NCI-H526 treated with DMSO at 0.1 percent for 48 hours (cell line): ENCODE measurements at regions not wholly inside any gene's neighbourhood (a gene's known extent, or its start where the extent isn't known, plus 50 kb on each side); places are given as distances from the start of the nearest gene placed in this dataset.
"Not testable (repeated sequence)": the region's sequence is repeated elsewhere in the genome, so short reads cannot be mapped to it uniquely, and the experiment has no call there.

Experiments
- DNase-seq: peaks from one replicate; lab custom pipeline; 2025; lab: John Stamatoyannopoulos, UW

- DNase-seq: no peak
Observed at GRCh38 chr5:110872200-110872599, 133.4 kb downstream of the SLC25A46 start.

GRCh38 chr5:110872963-110873362, 134.2 kb downstream of the SLC25A46 start:
- no peak for DNase-seq

- no peak for DNase-seq
Observed at GRCh38 chr5:110873773-110874437, 135.1 kb downstream of the SLC25A46 start.

GRCh38 chr5:110875115-110875514, 136.3 kb downstream of the SLC25A46 start:
- not testable (repeated sequence) for DNase-seq

GRCh38 chr5:110878115-110878514, 139.3 kb downstream of the SLC25A46 start:
- DNase-seq: no peak

GRCh38 chr5:110879675-110880074, 140.9 kb downstream of the SLC25A46 start:
- DNase-seq: no peak

GRCh38 chr5:110880413-110880812, 141.6 kb downstream of the SLC25A46 start:
- no peak for DNase-seq

GRCh38 chr5:110884005-110884404, 145.2 kb downstream of the SLC25A46 start:
- no peak for DNase-seq

GRCh38 chr5:110887170-110887569, 148.4 kb downstream of the SLC25A46 start:
- DNase-seq: not testable (repeated sequence)

- not testable (repeated sequence) for DNase-seq
Observed at GRCh38 chr5:110893854-110894483, 155.2 kb downstream of the SLC25A46 start.

- DNase-seq: no peak
Observed at GRCh38 chr5:110894805-110895204, 156.0 kb downstream of the SLC25A46 start.

- no peak for DNase-seq
Observed at GRCh38 chr5:110896901-110897300, 158.1 kb downstream of the SLC25A46 start.

- DNase-seq: no peak
Observed at GRCh38 chr5:110899566-110900412, 161.0 kb downstream of the SLC25A46 start.

- no peak for DNase-seq
Observed at GRCh38 chr5:110900829-110901228, 162.0 kb downstream of the SLC25A46 start.

- DNase-seq: no peak
Observed at GRCh38 chr5:110903966-110904365, 165.2 kb downstream of the SLC25A46 start.

- no peak for DNase-seq
Observed at GRCh38 chr5:110908848-110909247, 162.7 kb upstream of the TSLP start.

GRCh38 chr5:110909415-110909814, 162.1 kb upstream of the TSLP start:
- DNase-seq: no peak

GRCh38 chr5:110909950-110910349, 161.6 kb upstream of the TSLP start:
- no peak for DNase-seq

- DNase-seq: no peak
Observed at GRCh38 chr5:110913221-110913620, 158.3 kb upstream of the TSLP start.

GRCh38 chr5:110916381-110917049, 155.0 kb upstream of the TSLP start:
- DNase-seq: no peak

GRCh38 chr5:110917161-110917875, 154.2 kb upstream of the TSLP start:
- DNase-seq: no peak

- DNase-seq: no peak
Observed at GRCh38 chr5:110918683-110919082, 152.8 kb upstream of the TSLP start.
